ENCODE measurements at regions not wholly inside any gene's neighbourhood (a gene's known extent, or its start where the extent isn't known, plus 50 kb on each side); places are given as distances from the start of the nearest gene placed in this dataset.

- TF ChIP-seq FOXM1 (IDR thresholded peaks at IDR 0.05; ENCODE audit: borderline replicate concordance, low read depth) (no peak), EP300 (IDR thresholded peaks at IDR 0.05; ENCODE audit: borderline replicate concordance) (no peak), RAD21 (IDR thresholded peaks at IDR 0.05; ENCODE audit: low read depth) (no peak), TAF1 (IDR thresholded peaks at IDR 0.05; ENCODE audit: low read depth) (no peak), EGR1 (IDR thresholded peaks at IDR 0.05) (no peak), TEAD4 (IDR thresholded peaks at IDR 0.05) (no peak), NFIC (IDR thresholded peaks at IDR 0.05) (no peak), TCF12 (IDR thresholded peaks at IDR 0.05; ENCODE audit: low read depth) (no peak), MAX (IDR thresholded peaks at IDR 0.05) (no peak), YY1 (IDR thresholded peaks at IDR 0.05; ENCODE audit: low read depth) (no peak), REST (IDR thresholded peaks at IDR 0.05; ENCODE audit: low read depth) (no peak), USF1 (IDR thresholded peaks at IDR 0.05) (no peak), CREB1 (IDR thresholded peaks at IDR 0.05; ENCODE audit: low read depth) (no peak), CEBPB (IDR thresholded peaks at IDR 0.05) (no peak), ZBTB7A (IDR thresholded peaks at IDR 0.05; ENCODE audit: low read depth) (no peak)
Observed at GRCh38 chr3:152522036-152522435, 253.3 kb downstream of the MBNL1 start.

- no peak for TF ChIP-seq NFIC (IDR thresholded peaks at IDR 0.05)
- peak; percentile 65 for TF ChIP-seq RAD21 (IDR thresholded peaks at IDR 0.05; ENCODE audit: low read depth)
Observed at GRCh38 chr3:152524198-152525140, 255.7 kb downstream of the MBNL1 start.

GRCh38 chr3:152531717-152532116 lies 263.0 kb downstream of the MBNL1 start:
- no peak for TF ChIP-seq MAX (IDR thresholded peaks at IDR 0.05)
- TF ChIP-seq EGR1 (IDR thresholded peaks at IDR 0.05), result no peak
- no peak for TF ChIP-seq CREB1 (IDR thresholded peaks at IDR 0.05; ENCODE audit: low read depth)
- no peak for TF ChIP-seq NFIC (IDR thresholded peaks at IDR 0.05)
- no peak for TF ChIP-seq TCF12 (IDR thresholded peaks at IDR 0.05; ENCODE audit: low read depth)
- TF ChIP-seq TEAD4 (IDR thresholded peaks at IDR 0.05), result no peak
- TF ChIP-seq EP300 (IDR thresholded peaks at IDR 0.05; ENCODE audit: borderline replicate concordance), result no peak

- TF ChIP-seq REST (IDR thresholded peaks at IDR 0.05; ENCODE audit: low read depth), result no peak
- no peak for TF ChIP-seq CREB1 (IDR thresholded peaks at IDR 0.05; ENCODE audit: low read depth)
- TF ChIP-seq MAX (IDR thresholded peaks at IDR 0.05), result no peak
- TF ChIP-seq YY1 (IDR thresholded peaks at IDR 0.05; ENCODE audit: low read depth), result no peak
- TF ChIP-seq EP300 (IDR thresholded peaks at IDR 0.05; ENCODE audit: borderline replicate concordance), result no peak
- TF ChIP-seq USF1 (IDR thresholded peaks at IDR 0.05), result no peak
- TF ChIP-seq TCF12 (IDR thresholded peaks at IDR 0.05; ENCODE audit: low read depth), result no peak
- TF ChIP-seq CEBPB (IDR thresholded peaks at IDR 0.05), result no peak
- no peak for TF ChIP-seq RAD21 (IDR thresholded peaks at IDR 0.05; ENCODE audit: low read depth)
- TF ChIP-seq TEAD4 (IDR thresholded peaks at IDR 0.05), result no peak
- TF ChIP-seq ZBTB7A (IDR thresholded peaks at IDR 0.05; ENCODE audit: low read depth), result no peak
- no peak for TF ChIP-seq FOXM1 (IDR thresholded peaks at IDR 0.05; ENCODE audit: borderline replicate concordance, low read depth)
- no peak for TF ChIP-seq EGR1 (IDR thresholded peaks at IDR 0.05)
- no peak for TF ChIP-seq NFIC (IDR thresholded peaks at IDR 0.05)
- no peak for TF ChIP-seq TAF1 (IDR thresholded peaks at IDR 0.05; ENCODE audit: low read depth)
Observed at GRCh38 chr3:152538518-152538917, 269.8 kb downstream of the MBNL1 start.

GRCh38 chr3:152539191-152539764 lies 270.5 kb downstream of the MBNL1 start:
- TF ChIP-seq MAX (IDR thresholded peaks at IDR 0.05), result no peak
- TF ChIP-seq CEBPB (IDR thresholded peaks at IDR 0.05), result no peak
- no peak for TF ChIP-seq ZBTB7A (IDR thresholded peaks at IDR 0.05; ENCODE audit: low read depth)
- no peak for TF ChIP-seq TCF12 (IDR thresholded peaks at IDR 0.05; ENCODE audit: low read depth)
- no peak for TF ChIP-seq REST (IDR thresholded peaks at IDR 0.05; ENCODE audit: low read depth)
- no peak for TF ChIP-seq FOXM1 (IDR thresholded peaks at IDR 0.05; ENCODE audit: borderline replicate concordance, low read depth)
- TF ChIP-seq CREB1 (IDR thresholded peaks at IDR 0.05; ENCODE audit: low read depth), result no peak
- TF ChIP-seq NFIC (IDR thresholded peaks at IDR 0.05), result no peak
- TF ChIP-seq EP300 (IDR thresholded peaks at IDR 0.05; ENCODE audit: borderline replicate concordance), result no peak
- TF ChIP-seq EGR1 (IDR thresholded peaks at IDR 0.05), result no peak
